Keratinocyte (primary cell): ENCODE measurements at regions not wholly inside any gene's neighbourhood (a gene's known extent, or its start where the extent isn't known, plus 50 kb on each side); places are given as distances from the start of the nearest gene placed in this dataset.

Source experiments
- DNase-seq: peaks from one replicate; pipeline ENCODE4 v3.0.0-alpha.2; 2011; ENCODE audit warnings: low read depth, missing footprints, low spot score
- FAIRE-seq: peaks from 2 replicates; lab custom pipeline; 2011; peaks lifted over from hg19 to GRCh38; lab: Jason Lieb, UNC
- H2AFZ ChIP-seq: 2 replicates; pipeline ENCODE4 v1.6.0; 2012; ENCODE audit warnings: low read length, control low read depth, inconsistent platforms; ENCODE audit not compliant: control insufficient read depth
- H3K27ac ChIP-seq: 2 replicates; pipeline ENCODE4 v1.5.1; 2011; ENCODE audit warnings: low read length; ENCODE audit not compliant: control insufficient read depth, insufficient read depth
- H3K27me3 ChIP-seq: 3 replicates; pipeline ENCODE4 v1.6.0; 2011; ENCODE audit warnings: low read length; ENCODE audit not compliant: control insufficient read depth, insufficient read depth; ENCODE audit errors: extremely low read depth
- H3K36me3 ChIP-seq, 2 experiments: 2 replicates in 1 of 2; 3 replicates in 1 of 2; pipeline ENCODE4 v1.5.1; 2011; ENCODE audit warnings: low read length in 2 of 2, mild to moderate bottlenecking in 1 of 2; ENCODE audit not compliant: control insufficient read depth in 2 of 2, insufficient read depth in 2 of 2; ENCODE audit errors: extremely low read depth in 1 of 2
- H3K4me1 ChIP-seq: 3 replicates; pipeline ENCODE4 v1.5.1; 2011; ENCODE audit warnings: low read length; ENCODE audit not compliant: control insufficient read depth, insufficient read depth; ENCODE audit errors: extremely low read depth
- H3K4me2 ChIP-seq: 3 replicates; pipeline ENCODE4 v1.6.0; 2011; ENCODE audit warnings: low read depth, low read length; ENCODE audit not compliant: control insufficient read depth, insufficient read depth; ENCODE audit errors: extremely low read depth
- H3K4me3 ChIP-seq, 3 experiments: fragments of 200-600 bp in 1 of 3; sonication (generic) in 1 of 3; 2 replicates in 2 of 3; 3 replicates in 1 of 3; pipeline ENCODE4 v1.5.1; 2011 to 2016; ENCODE audit warnings: low read length in 3 of 3, mild to moderate bottlenecking in 3 of 3, control low read depth in 2 of 3, inconsistent platforms in 1 of 3, low read depth in 1 of 3, mixed read lengths in 1 of 3, mixed run types in 1 of 3, moderate library complexity in 1 of 3; ENCODE audit not compliant: control insufficient read depth in 2 of 3, insufficient read depth in 2 of 3; ENCODE audit errors: extremely low read depth in 1 of 3
- H3K79me2 ChIP-seq: 2 replicates; pipeline ENCODE4 v1.6.0; 2012; ENCODE audit warnings: low read length; ENCODE audit not compliant: control insufficient read depth, insufficient read depth
- H3K9ac ChIP-seq: 3 replicates; pipeline ENCODE4 v1.6.0; 2011; ENCODE audit warnings: low read length; ENCODE audit not compliant: control insufficient read depth, insufficient read depth; ENCODE audit errors: extremely low read depth
- H3K9me1 ChIP-seq: 3 replicates; pipeline ENCODE4 v1.6.0; 2011; ENCODE audit warnings: low read length; ENCODE audit not compliant: control insufficient read depth, insufficient read depth; ENCODE audit errors: extremely low read depth
- H3K9me3 ChIP-seq: 2 replicates; pipeline ENCODE4 v1.5.1; 2012; ENCODE audit warnings: low read depth, low read length; ENCODE audit not compliant: control insufficient read depth
- H4K20me1 ChIP-seq: 3 replicates; pipeline ENCODE4 v1.6.0; 2011; ENCODE audit warnings: low read length; ENCODE audit not compliant: control insufficient read depth, insufficient read depth; ENCODE audit errors: extremely low read depth
- EZH2 ChIP-seq: IDR thresholded peaks from one replicate; pipeline ENCODE4 v1.6.1; 2012; ENCODE audit warnings: inconsistent platforms, mild to moderate bottlenecking, low read length, moderate library complexity
- dilution Hi-C: fragments of 300-500 bp; cut with MboI; formaldehyde crosslinking; loops from one replicate; pipeline ENCODE4 v1.7.0; 2020; ENCODE audit warnings: low sequenced_read_pairs; ENCODE audit not compliant: extremely low pct_ligation_motif_present
- TF ChIP-seq, protein P1 (sequence below), 3 experiments: IDR thresholded peaks in 1 of 3; conservative IDR thresholded peaks in 1 of 3; optimal IDR thresholded peaks in 1 of 3; 2 replicates in 2 of 3; 3 replicates in 1 of 3; pipeline versions ENCODE3 to v1.5.1; 2011; ENCODE audit warnings: low read length in 3 of 3, mild to moderate bottlenecking in 3 of 3, moderate library complexity in 2 of 3, control low read depth in 1 of 3, inconsistent platforms in 1 of 3; ENCODE audit not compliant: insufficient read depth in 2 of 3; ENCODE audit errors: extremely low read depth in 1 of 3

DNA sequence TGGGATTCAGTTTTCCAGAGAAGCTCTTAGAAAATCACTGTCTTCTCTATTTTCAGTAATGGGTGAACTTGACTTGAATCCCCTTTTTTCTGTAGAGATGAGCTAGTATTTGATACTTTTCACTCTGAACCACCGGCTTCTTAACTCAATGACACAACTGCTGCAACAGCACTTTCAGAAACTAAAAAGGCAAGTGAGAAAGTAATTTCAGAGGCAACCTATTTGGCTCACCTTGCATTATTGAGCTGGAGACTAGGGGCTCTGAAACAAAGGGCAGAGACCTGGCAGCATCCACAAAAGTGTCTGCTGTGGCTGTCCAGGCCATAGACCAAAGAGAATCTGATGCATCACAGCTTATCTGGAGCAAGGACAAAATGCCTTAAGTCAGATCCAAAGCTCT, 289.8 kb upstream of the IRAK1BP1 start:
- Histone ChIP-seq H3K4me2 (no peak overlapping the region), H3K27ac (no peak overlapping the region), H3K4me1 (peaks cover 3% of the 10 kb centered on the region), H3K36me3 (no peaks in the 10 kb centered on the region), H4K20me1 (no peaks in the 10 kb centered on the region), H3K9me1 (no peaks in the 10 kb centered on the region), H3K27me3 (no peaks in the 10 kb centered on the region), H3K9ac (no peak overlapping the region), H3K79me2 (no peaks in the 10 kb centered on the region), H3K4me3 (no peak overlapping the region), H3K9me3 (no peaks in the 10 kb centered on the region), H2AFZ (no peak overlapping the region)
- DNase-seq (no peak), FAIRE-seq (no peak)
- no peak for TF ChIP-seq EZH2
- TF ChIP-seq, protein P1, sequence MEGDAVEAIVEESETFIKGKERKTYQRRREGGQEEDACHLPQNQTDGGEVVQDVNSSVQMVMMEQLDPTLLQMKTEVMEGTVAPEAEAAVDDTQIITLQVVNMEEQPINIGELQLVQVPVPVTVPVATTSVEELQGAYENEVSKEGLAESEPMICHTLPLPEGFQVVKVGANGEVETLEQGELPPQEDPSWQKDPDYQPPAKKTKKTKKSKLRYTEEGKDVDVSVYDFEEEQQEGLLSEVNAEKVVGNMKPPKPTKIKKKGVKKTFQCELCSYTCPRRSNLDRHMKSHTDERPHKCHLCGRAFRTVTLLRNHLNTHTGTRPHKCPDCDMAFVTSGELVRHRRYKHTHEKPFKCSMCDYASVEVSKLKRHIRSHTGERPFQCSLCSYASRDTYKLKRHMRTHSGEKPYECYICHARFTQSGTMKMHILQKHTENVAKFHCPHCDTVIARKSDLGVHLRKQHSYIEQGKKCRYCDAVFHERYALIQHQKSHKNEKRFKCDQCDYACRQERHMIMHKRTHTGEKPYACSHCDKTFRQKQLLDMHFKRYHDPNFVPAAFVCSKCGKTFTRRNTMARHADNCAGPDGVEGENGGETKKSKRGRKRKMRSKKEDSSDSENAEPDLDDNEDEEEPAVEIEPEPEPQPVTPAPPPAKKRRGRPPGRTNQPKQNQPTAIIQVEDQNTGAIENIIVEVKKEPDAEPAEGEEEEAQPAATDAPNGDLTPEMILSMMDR (optimal IDR thresholded peaks at IDR 0.05 in 1 of 3, IDR thresholded peaks at IDR 0.05 in 1 of 3, conservative IDR thresholded peaks at IDR 0.05 in 1 of 3; ENCODE audit: extremely low read depth in 1 of 3, insufficient read depth in 2 of 3, low read length in 3 of 3) = no peak
- dilution Hi-C loops = no loop called here

DNA sequence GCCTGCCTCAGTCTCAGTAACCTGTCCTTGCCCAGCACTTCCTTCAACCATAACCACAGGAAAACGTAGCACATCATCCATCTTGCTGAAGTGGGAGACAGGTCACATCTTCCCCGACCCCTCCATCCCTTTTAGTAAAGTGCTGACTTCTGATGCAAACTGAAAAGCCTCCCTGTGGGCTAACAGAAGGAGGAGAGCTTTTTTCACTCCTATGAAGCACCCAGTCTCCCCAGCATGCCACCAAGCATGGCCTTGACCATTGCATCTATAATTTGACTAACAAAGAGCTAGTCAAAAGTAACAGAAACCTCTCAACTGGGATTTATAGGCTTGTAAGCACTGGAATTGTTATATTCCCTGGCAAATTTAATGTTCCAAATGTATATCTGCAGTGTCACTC, 288.9 kb upstream of the IRAK1BP1 start:
- no peaks in the 10 kb centered on the region for H4K20me1 ChIP-seq
- dilution Hi-C loops = no loop called here
- H3K4me2 ChIP-seq = no peak overlapping the region
- FAIRE-seq (peak; percentile 26), DNase-seq (no peak)
- no peaks in the 10 kb centered on the region for H3K79me2 ChIP-seq
- H3K4me1 ChIP-seq = peaks cover 3% of the 10 kb centered on the region
- no peak overlapping the region for H2AFZ ChIP-seq
- H3K9me1 ChIP-seq = no peaks in the 10 kb centered on the region
- no peaks in the 10 kb centered on the region for H3K36me3 ChIP-seq
- H3K27ac ChIP-seq = no peak overlapping the region
- no peaks in the 10 kb centered on the region for H3K27me3 ChIP-seq
- no peak overlapping the region for H3K9ac ChIP-seq
- no peak for TF ChIP-seq EZH2
- TF ChIP-seq, protein P1 (optimal IDR thresholded peaks at IDR 0.05 in 1 of 3, IDR thresholded peaks at IDR 0.05 in 1 of 3, conservative IDR thresholded peaks at IDR 0.05 in 1 of 3; ENCODE audit: extremely low read depth in 1 of 3, insufficient read depth in 2 of 3, low read length in 3 of 3) = no peak
- H3K4me3 ChIP-seq = no peak overlapping the region
- no peaks in the 10 kb centered on the region for H3K9me3 ChIP-seq
